Fibroblast of lung (primary cell): ENCODE measurements at regions not wholly inside any gene's neighbourhood (a gene's known extent, or its start where the extent isn't known, plus 50 kb on each side); places are given as distances from the start of the nearest gene placed in this dataset.

Source experiments
- CTCF ChIP-seq, 2 donors: IDR thresholded peaks in 1 of 2; conservative IDR thresholded peaks in 1 of 2; 1 replicate in 1 of 2; 2 replicates in 1 of 2; pipeline ENCODE4 v1.5.1; 2011 to 2012; ENCODE audit warnings: low read length in 2 of 2, control low read depth in 1 of 2, inconsistent platforms in 1 of 2, low read depth in 1 of 2, mild to moderate bottlenecking in 1 of 2
- EZH2 ChIP-seq: IDR thresholded peaks from 2 replicates; pipeline ENCODE4 v1.5.1; 2012; ENCODE audit warnings: low read length, control low read depth, mild to moderate bottlenecking; ENCODE audit errors: missing control alignments

DNA sequence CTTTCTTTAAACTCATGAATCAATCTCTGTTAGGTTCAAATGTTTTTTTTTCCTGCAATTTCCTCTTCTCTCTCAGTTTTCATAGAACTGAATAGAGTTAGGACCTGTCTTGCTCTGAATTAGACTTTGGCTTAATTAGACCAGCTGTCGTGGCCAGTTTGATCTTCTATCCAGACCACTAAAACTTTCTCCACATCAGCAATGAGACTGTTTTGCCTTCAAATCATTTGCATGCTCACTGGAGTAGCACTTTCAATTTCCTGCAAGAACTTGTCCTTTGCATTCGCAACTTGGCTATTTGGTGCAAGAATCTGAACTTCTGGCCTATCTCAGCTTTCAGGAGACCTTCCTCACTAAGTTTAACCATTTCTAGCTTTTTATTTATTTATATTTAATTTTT lies 2002.2 kb upstream of the PIK3C3 start:
- no peak for TF ChIP-seq EZH2
- no peak for TF ChIP-seq CTCF (conservative IDR thresholded peaks at IDR 0.05 in 1 of 2, IDR thresholded peaks at IDR 0.05 in 1 of 2; ENCODE audit: low read depth in 1 of 2, low read length in 2 of 2)
